HT1080 (cell line): ENCODE measurements at regions not wholly inside any gene's neighbourhood (a gene's known extent, or its start where the extent isn't known, plus 50 kb on each side); places are given as distances from the start of the nearest gene placed in this dataset.
"Not testable (repeated sequence)": the region's sequence is repeated elsewhere in the genome, so short reads cannot be mapped to it uniquely, and the experiment has no call there.

ENCODE experiments used
- DNase-seq: peaks from one replicate; pipeline ENCODE4 v3.0.0-alpha.2; 2015; ENCODE audit warnings: low read depth

DNA sequence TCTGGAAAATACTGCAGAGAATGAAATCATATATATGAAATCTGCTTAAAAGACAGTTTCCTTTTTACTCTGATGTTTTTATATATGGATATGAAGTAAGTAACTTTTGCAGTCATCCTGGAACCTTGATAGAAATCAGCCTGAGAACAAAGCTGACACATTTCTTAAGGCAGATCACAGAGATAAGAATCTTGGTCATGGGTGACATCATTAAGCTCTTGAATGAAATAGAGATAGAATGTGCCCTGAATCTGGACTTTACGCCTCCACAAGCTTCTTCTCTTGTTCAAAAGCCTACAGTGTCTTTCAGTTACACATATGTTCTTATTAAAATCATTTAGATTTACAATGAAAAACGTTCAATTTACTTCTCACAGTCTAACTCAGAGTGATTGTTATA, 319.1 kb upstream of the CNTNAP2 start:
- DNase-seq = peak; percentile 4

DNA sequence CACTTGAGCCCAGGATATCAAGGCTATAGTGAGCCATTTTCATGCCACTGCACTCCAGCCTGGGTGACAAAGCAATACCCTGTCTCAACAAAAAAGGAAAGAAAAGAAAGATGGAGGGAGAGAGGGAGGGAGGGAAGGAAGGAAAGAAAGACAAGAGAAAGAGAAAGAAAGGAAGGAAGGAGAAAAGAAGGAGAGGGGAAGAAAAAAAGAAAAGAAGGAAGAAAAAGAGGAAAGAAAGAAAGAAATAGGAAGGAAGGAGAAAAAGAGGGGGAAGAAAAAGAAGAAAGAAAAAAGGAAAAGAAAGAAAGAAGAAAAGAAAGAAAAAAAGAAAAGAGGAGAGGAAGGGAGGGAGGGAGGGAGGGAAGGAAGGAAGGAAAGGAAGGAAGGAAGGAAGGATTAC, 321.5 kb upstream of the CNTNAP2 start:
- DNase-seq = no peak

GRCh38 chr7:145784809-145785780, 331.5 kb upstream of the CNTNAP2 start:
- no peak for DNase-seq

DNA sequence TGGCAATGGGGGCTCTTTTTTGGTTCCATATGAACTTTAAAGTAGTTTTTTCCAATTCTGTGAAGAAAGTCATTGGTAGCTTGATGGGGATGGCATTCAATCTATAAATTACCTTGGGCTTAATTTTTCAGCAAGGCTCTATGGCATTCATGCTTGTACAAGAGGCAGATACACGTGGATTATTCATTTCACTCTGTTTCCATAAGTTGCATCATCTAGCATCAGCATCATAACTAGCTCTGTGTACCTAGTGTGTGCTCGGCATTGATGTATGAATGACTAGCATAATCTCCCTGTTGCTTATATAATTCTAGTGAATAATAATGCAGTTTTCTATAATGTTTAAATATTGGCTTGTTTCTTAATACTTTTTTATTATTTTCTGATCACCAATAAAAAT, 335.2 kb upstream of the CNTNAP2 start:
- not testable (repeated sequence) for DNase-seq

DNA sequence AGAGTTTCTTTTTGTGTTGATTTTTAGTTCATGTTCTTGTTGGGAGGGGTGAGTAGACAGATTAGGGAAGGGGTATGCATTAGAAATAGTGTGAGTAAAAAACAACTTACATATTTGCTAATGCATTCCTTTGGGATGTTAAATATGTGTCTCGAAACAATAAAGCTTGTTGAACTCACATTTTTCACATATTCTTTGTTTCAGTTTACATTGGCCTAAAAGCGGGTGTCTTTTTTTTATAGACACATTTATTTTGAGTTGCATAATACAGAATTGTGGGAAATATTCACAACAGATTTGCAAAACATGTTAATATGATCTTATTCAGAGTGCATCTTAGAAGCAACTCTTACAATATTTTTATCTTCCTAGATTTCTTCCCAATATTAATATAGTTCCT, 337.5 kb upstream of the CNTNAP2 start:
- DNase-seq = no peak

DNA sequence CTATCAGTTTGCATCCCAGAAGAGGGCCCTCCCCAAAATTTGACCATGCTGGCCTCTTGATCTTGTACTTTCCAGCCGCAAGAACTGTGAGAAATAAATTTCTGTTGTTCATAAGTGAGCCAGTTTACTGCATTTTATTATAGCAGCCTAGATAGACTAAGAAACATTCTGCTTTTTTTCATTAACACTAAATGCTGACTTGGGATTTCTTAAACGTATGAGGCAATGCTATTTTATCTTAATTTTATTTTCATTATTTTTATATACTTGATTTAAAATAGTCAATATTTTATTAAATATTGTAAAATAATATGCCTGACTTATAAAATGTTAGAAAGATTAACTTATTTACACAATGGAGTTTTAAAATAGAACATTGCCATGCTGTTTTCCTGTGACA, 341.8 kb upstream of the CNTNAP2 start:
- DNase-seq = no peak

GRCh38 chr7:145753004-145753403, 363.6 kb upstream of the CNTNAP2 start:
- DNase-seq = no peak

- no peak for DNase-seq
Observed at GRCh38 chr7:145737617-145738016, 379.0 kb upstream of the CNTNAP2 start.

DNA sequence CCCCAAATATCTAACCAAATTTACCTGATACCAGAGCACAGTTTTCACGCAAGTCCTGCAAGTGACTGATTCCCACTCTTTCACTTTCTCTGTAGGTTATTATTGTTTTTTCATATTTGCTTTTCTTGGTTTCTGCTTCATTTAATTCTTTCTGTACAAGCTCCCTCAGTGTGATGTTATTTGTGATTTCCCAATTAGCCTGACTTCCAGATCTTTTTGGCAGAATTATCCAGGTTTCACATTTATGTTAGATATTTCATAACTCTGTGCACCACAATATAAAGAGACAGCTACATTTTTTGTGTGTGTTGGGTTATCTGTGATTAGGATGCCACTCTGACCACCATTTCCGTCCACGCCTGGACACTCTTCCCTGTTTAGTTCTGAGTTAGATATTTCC, 381.5 kb upstream of the CNTNAP2 start:
- DNase-seq = no peak

DNA sequence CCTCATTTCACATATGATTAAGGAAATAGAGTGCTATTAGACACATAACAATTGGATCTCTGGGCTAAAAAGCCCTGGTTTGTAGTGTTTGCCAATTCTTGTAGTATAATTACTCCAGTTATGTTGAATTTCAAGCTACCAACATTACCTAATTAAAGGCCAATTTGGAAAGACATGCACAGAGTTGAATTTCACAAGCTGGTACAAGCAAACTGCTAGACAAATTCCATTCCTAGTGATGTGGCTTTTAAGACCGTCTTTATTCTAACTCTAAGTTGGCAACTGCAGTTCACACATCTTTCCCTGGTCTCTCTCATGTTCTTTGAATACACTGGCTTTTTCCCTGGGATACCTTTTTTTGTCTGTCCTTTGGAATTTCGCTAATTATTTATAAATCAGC, 384.1 kb upstream of the CNTNAP2 start:
- no peak for DNase-seq

DNA sequence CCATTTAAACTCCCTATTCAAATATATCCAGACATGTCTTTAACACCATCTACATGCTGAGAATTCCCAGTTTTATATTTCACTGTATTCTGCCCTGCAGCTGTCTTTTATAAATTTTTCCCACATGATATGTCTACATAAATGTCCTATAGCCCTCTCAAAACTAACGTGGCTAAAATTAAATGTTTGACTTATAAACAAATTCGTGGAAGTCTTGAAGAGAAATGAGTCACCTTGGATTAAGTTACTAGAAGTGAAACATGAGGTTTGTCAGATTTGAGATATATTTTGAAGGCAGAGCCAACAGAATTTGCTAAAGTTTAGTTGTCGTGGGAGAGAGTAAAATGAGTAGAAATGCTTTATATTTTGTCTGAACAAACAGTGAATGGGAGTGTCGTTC, 386.9 kb upstream of the CNTNAP2 start:
- peak; percentile 42 for DNase-seq

GRCh38 chr7:145718129-145718528, 398.5 kb upstream of the CNTNAP2 start:
- no peak for DNase-seq

- DNase-seq = no peak
Observed at GRCh38 chr7:145700488-145700887, 416.1 kb upstream of the CNTNAP2 start.

GRCh38 chr7:145698526-145699262, 417.9 kb upstream of the CNTNAP2 start:
- peak; percentile 29 for DNase-seq

DNA sequence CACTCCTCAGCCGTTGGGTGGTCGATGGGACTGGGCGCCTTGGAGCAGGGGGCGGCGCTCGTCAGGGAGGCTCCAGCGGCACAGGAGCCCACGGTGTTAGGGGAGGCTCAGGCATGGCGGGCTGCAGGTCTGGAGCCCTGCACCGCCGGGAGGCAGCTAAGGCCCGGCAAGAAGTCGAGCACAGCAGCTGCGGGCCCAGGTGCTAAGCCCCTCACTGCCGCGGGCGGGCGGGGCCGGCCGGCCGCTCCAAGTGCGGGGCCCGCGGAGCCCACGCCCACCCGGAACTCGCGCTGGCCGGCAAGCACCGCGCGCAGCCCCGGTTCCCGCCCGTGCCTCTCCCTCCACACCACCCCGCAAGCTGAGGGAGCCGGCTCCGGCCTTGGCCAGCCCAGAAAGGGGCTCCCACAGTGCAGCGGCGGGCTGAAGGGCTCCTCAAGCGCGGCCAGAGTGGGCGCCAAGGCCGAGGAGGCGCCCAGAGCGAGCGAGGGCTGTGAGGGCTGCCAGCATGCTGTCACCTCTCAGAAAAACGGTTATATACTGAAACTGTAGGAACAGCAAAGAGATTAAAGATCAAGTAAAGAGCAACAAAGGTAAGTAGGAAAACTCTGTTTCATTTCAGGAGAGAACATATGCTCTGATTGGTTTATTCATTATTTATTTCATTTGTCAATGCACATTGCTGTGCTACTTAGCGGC, 419.0 kb upstream of the CNTNAP2 start:
- not testable (repeated sequence) for DNase-seq

GRCh38 chr7:145696071-145696470, 420.5 kb upstream of the CNTNAP2 start:
- DNase-seq = no peak

DNA sequence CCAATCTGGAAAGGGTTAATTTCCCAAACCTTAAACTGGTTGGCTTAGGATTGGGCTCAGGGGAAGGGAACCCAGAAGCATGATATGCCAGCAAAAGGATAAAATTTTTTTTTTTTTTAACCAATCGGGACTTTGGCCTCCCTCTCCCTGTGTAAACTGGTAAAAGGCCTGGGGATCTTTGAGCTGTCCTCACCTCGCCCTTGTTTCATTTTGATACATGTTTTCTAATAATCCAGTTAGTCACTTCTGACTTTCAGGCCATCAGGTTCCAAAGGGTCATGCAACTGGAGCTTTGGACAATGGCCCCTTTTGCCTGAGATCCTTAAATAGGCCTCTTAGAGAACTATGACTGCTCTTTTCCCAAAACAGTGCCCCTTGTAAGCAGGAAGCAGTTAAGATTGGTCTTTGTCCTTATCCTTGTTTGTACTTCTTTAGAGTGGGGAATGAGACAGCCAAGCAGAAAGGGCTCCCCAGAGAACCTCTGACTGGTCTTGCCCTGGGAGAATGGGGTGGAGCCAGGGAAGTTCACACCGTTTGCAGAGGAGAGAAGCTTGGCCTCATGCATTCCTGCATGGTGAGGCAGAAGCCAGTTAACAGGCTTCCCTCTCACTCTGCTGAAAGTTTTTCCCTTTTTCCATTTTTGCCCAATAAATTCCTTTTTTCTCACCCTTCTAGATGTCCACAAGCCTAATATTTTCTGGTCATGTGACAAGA, 424.2 kb upstream of the CNTNAP2 start:
- peak; percentile 61 for DNase-seq

DNA sequence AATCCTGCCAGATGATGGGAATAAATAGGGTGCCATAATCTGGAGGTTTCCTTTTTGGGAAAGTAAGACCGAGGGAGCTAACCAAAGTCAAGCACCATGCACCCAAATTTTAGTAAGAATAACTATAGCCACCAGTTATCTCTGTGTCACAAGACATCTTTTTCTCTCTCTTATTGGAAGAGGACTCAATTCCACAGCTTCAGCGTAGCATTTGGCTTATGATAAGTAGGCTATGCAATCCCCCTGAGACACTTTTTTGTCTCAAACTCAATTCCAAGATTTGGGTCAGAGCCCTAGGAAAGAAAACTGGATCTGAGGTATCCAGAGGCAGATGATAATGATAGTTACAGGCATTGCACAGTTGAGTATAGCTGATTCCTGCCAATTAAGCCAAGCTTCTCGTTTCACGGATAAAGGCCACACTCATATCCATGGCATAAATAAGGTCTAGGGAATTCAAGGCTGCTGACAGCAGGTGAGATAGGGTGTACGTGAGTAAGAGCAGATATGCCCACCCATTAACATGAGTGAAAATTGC, 425.2 kb upstream of the CNTNAP2 start:
- DNase-seq = no peak

- DNase-seq = no peak
Observed at GRCh38 chr7:145681646-145682045, 435.0 kb upstream of the CNTNAP2 start.

DNA sequence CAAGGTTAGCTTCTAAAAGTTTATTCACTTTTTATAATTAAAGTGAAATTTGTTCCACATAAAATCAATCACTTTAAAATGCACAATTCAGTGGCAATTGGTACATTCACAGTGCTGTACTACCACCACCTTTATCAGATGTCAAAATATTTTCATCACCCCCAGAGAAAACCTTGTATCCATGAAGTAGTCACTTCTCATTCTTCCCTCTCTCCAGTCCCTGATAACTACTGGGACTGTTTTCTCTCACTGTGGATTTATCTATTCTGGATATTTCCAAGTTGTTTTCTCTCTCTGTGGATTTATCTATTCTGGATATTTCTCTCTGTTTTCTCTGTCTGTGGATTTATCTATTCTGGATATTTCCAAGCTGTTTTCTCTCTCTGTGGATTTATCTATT, 435.4 kb upstream of the CNTNAP2 start:
- no peak for DNase-seq
